ENCODE measurements at regions not wholly inside any gene's neighbourhood (a gene's known extent, or its start where the extent isn't known, plus 50 kb on each side); places are given as distances from the start of the nearest gene placed in this dataset.
A peak's percentile ranks its signal among the peaks of the same experiment; 100 is the strongest.

DNA sequence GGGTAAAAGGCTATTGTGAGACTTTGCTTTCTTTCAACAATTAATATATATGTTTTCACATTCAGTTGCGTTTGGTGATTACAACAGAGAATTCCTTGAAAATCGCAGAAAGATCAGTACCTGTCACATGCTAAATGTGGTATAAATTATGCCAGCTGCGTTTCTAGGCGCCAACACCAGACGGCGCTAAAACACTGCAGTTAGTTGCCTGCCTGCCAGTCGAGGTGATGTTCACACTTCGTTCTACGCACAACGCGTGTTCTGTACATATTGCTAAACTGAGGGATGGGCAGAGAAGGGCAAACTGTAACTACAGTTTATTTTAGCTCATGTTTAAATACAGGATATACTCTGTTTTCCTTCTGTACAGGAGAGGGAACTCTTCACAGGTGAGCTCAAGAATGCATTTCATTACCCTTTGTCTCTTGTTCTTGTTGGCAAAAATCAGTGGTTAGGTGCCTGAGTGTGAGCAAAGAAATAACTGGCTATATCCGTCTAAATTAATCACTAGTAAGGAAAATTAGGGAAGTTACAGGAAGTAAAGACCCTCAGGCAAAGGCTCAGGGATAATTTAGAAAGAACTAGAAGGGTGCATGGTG is 100.1 kb upstream of the RGS17 start:
- TF ChIP-seq, protein P1, sequence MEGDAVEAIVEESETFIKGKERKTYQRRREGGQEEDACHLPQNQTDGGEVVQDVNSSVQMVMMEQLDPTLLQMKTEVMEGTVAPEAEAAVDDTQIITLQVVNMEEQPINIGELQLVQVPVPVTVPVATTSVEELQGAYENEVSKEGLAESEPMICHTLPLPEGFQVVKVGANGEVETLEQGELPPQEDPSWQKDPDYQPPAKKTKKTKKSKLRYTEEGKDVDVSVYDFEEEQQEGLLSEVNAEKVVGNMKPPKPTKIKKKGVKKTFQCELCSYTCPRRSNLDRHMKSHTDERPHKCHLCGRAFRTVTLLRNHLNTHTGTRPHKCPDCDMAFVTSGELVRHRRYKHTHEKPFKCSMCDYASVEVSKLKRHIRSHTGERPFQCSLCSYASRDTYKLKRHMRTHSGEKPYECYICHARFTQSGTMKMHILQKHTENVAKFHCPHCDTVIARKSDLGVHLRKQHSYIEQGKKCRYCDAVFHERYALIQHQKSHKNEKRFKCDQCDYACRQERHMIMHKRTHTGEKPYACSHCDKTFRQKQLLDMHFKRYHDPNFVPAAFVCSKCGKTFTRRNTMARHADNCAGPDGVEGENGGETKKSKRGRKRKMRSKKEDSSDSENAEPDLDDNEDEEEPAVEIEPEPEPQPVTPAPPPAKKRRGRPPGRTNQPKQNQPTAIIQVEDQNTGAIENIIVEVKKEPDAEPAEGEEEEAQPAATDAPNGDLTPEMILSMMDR (IDR thresholded peaks at IDR 0.05) = peak in 1 of 3 donors; percentile 41
- TF ChIP-seq POLR2A (IDR thresholded peaks at IDR 0.05) (no peak), POLR2AphosphoS5 (IDR thresholded peaks at IDR 0.05) (no peak)

Data from breast epithelium (tissue), 3 donors.